ENCODE measurements at regions not wholly inside any gene's neighbourhood (a gene's known extent, or its start where the extent isn't known, plus 50 kb on each side); places are given as distances from the start of the nearest gene placed in this dataset.

GRCh38 chrX:143206966-143207365, 181.2 kb downstream of the SPANXN4 start:
- no peak for TF ChIP-seq JUN (CRISPR knock-in tag; IDR thresholded peaks at IDR 0.05)
- TF ChIP-seq CTCF (IDR thresholded peaks at IDR 0.05): no peak
- TF ChIP-seq USF1 (CRISPR knock-in tag; IDR thresholded peaks at IDR 0.05): no peak
- no peak for TF ChIP-seq MXD4 (CRISPR knock-in tag; IDR thresholded peaks at IDR 0.05; ENCODE audit: borderline replicate concordance)
- TF ChIP-seq ZNF317 (CRISPR knock-in tag; IDR thresholded peaks at IDR 0.05; ENCODE audit: borderline replicate concordance, low read depth): no peak
- no peak for TF ChIP-seq TEAD4 (CRISPR knock-in tag; IDR thresholded peaks at IDR 0.05)
- TF ChIP-seq ESRRA (CRISPR knock-in tag; IDR thresholded peaks at IDR 0.05; ENCODE audit: borderline replicate concordance): no peak
- no peak for TF ChIP-seq USF2 (CRISPR knock-in tag; IDR thresholded peaks at IDR 0.05)

All from WTC11 (cell line).